ENCODE measurements at regions not wholly inside any gene's neighbourhood (a gene's known extent, or its start where the extent isn't known, plus 50 kb on each side); places are given as distances from the start of the nearest gene placed in this dataset.
A peak's percentile ranks its signal among the peaks of the same experiment; 100 is the strongest.

- no peak for DNase-seq
Observed at GRCh38 chr2:5921081-5921642, 229.0 kb downstream of the SOX11 start.

GRCh38 chr2:5923957-5924945 lies 232.1 kb downstream of the SOX11 start:
- DNase-seq: no peak

- no peak for DNase-seq
Observed at GRCh38 chr2:5925604-5926003, 233.4 kb downstream of the SOX11 start.

- DNase-seq: no peak
Observed at GRCh38 chr2:5926871-5927512, 234.8 kb downstream of the SOX11 start.

GRCh38 chr2:5932556-5933469 lies 240.6 kb downstream of the SOX11 start:
- no peak for DNase-seq

- DNase-seq: no peak
Observed at GRCh38 chr2:5933669-5934068, 241.5 kb downstream of the SOX11 start.

- DNase-seq: no peak
Observed at GRCh38 chr2:5937321-5937720, 245.1 kb downstream of the SOX11 start.

GRCh38 chr2:5937851-5938565 lies 245.8 kb downstream of the SOX11 start:
- DNase-seq: no peak

GRCh38 chr2:5938566-5938896 lies 246.3 kb downstream of the SOX11 start:
- DNase-seq: no peak

- DNase-seq: no peak
Observed at GRCh38 chr2:5939553-5939952, 247.4 kb downstream of the SOX11 start.

GRCh38 chr2:5940596-5941535 lies 248.7 kb downstream of the SOX11 start:
- DNase-seq: no peak

GRCh38 chr2:5942204-5942603 lies 250.0 kb downstream of the SOX11 start:
- DNase-seq: no peak

- DNase-seq: no peak
Observed at GRCh38 chr2:5945742-5946141, 253.6 kb downstream of the SOX11 start.

- peak; percentile 17 for DNase-seq
Observed at GRCh38 chr2:5946225-5947115, 254.3 kb downstream of the SOX11 start.

- no peak for DNase-seq
Observed at GRCh38 chr2:5950736-5951135, 258.6 kb downstream of the SOX11 start.

GRCh38 chr2:5951471-5951870 lies 259.3 kb downstream of the SOX11 start:
- DNase-seq: no peak

GRCh38 chr2:5953525-5953924 lies 261.3 kb downstream of the SOX11 start:
- DNase-seq: no peak

GRCh38 chr2:5954509-5954908 lies 262.3 kb downstream of the SOX11 start:
- DNase-seq: no peak

- no peak for DNase-seq
Observed at GRCh38 chr2:5955921-5956320, 263.7 kb downstream of the SOX11 start.

Data from NCI-H2029 (cell line).